ENCODE measurements at regions not wholly inside any gene's neighbourhood (a gene's known extent, or its start where the extent isn't known, plus 50 kb on each side); places are given as distances from the start of the nearest gene placed in this dataset.

- no peak overlapping the region for H3K4me3 ChIP-seq
- no peaks in the 10 kb centered on the region for H3K36me3 ChIP-seq (ENCODE audit: insufficient read depth, low read length)
- DNase-seq (ENCODE audit: low read depth, low spot score) = no peak
- no peak for TF ChIP-seq POLR2AphosphoS5 (IDR thresholded peaks at IDR 0.05; ENCODE audit: borderline replicate concordance, low read depth, low read length)
- TF ChIP-seq FOXP2 (optimal IDR thresholded peaks at IDR 0.05; ENCODE audit: control extremely low read depth, extremely low read length, insufficient read depth) = no peak
- TF ChIP-seq EZH2 (IDR thresholded peaks at IDR 0.05) = no peak
- no peak overlapping the region for H3K9ac ChIP-seq (ENCODE audit: insufficient read length)
- H3K27ac ChIP-seq = no peak overlapping the region
- H3K9me3 ChIP-seq (ENCODE audit: low read depth, low read length) = no peaks in the 10 kb centered on the region
These were observed 1554.1 kb downstream of the PLA2G4A start for GRCh38 chr1:188382851-188383250.

- Histone ChIP-seq H3K9ac (ENCODE audit: insufficient read length) (no peak overlapping the region), H3K27ac (no peak overlapping the region), H3K36me3 (ENCODE audit: insufficient read depth, low read length) (no peaks in the 10 kb centered on the region), H3K9me3 (ENCODE audit: low read depth, low read length) (no peaks in the 10 kb centered on the region), H3K4me3 (no peak overlapping the region)
- no peak for DNase-seq (ENCODE audit: low read depth, low spot score)
- TF ChIP-seq FOXP2 (optimal IDR thresholded peaks at IDR 0.05; ENCODE audit: control extremely low read depth, extremely low read length, insufficient read depth) (no peak), EZH2 (IDR thresholded peaks at IDR 0.05) (no peak), POLR2AphosphoS5 (IDR thresholded peaks at IDR 0.05; ENCODE audit: borderline replicate concordance, low read depth, low read length) (no peak)
These were observed 1557.4 kb downstream of the PLA2G4A start for GRCh38 chr1:188386161-188386560.

GRCh38 chr1:188386666-188387065 is 1557.9 kb downstream of the PLA2G4A start:
- no peaks in the 10 kb centered on the region for H3K9me3 ChIP-seq (ENCODE audit: low read depth, low read length)
- TF ChIP-seq FOXP2 (optimal IDR thresholded peaks at IDR 0.05; ENCODE audit: control extremely low read depth, extremely low read length, insufficient read depth) (no peak), EZH2 (IDR thresholded peaks at IDR 0.05) (no peak), POLR2AphosphoS5 (IDR thresholded peaks at IDR 0.05; ENCODE audit: borderline replicate concordance, low read depth, low read length) (no peak)
- H3K27ac ChIP-seq = no peak overlapping the region
- H3K36me3 ChIP-seq (ENCODE audit: insufficient read depth, low read length) = no peaks in the 10 kb centered on the region
- no peak overlapping the region for H3K9ac ChIP-seq (ENCODE audit: insufficient read length)
- no peak overlapping the region for H3K4me3 ChIP-seq
- DNase-seq (ENCODE audit: low read depth, low spot score) = no peak

- Histone ChIP-seq H3K9me3 (ENCODE audit: low read depth, low read length) (no peaks in the 10 kb centered on the region), H3K9ac (ENCODE audit: insufficient read length) (no peak overlapping the region), H3K4me3 (no peak overlapping the region), H3K36me3 (ENCODE audit: insufficient read depth, low read length) (no peaks in the 10 kb centered on the region), H3K27ac (no peak overlapping the region)
- TF ChIP-seq POLR2AphosphoS5 (IDR thresholded peaks at IDR 0.05; ENCODE audit: borderline replicate concordance, low read depth, low read length) (no peak), EZH2 (IDR thresholded peaks at IDR 0.05) (no peak), FOXP2 (optimal IDR thresholded peaks at IDR 0.05; ENCODE audit: control extremely low read depth, extremely low read length, insufficient read depth) (no peak)
- no peak for DNase-seq (ENCODE audit: low read depth, low spot score)
These were observed 1565.9 kb downstream of the PLA2G4A start for GRCh38 chr1:188394677-188395076.

GRCh38 chr1:188397521-188397920 is 1568.8 kb downstream of the PLA2G4A start:
- no peak overlapping the region for H3K27ac ChIP-seq
- H3K36me3 ChIP-seq (ENCODE audit: insufficient read depth, low read length) = no peaks in the 10 kb centered on the region
- no peaks in the 10 kb centered on the region for H3K9me3 ChIP-seq (ENCODE audit: low read depth, low read length)
- no peak for TF ChIP-seq POLR2AphosphoS5 (IDR thresholded peaks at IDR 0.05; ENCODE audit: borderline replicate concordance, low read depth, low read length)
- no peak for TF ChIP-seq FOXP2 (optimal IDR thresholded peaks at IDR 0.05; ENCODE audit: control extremely low read depth, extremely low read length, insufficient read depth)
- TF ChIP-seq EZH2 (IDR thresholded peaks at IDR 0.05) = no peak
- DNase-seq (ENCODE audit: low read depth, low spot score) = no peak
- H3K4me3 ChIP-seq = no peak overlapping the region
- H3K9ac ChIP-seq (ENCODE audit: insufficient read length) = no peak overlapping the region

GRCh38 chr1:188402986-188403385 is 1574.2 kb downstream of the PLA2G4A start:
- Histone ChIP-seq H3K9me3 (ENCODE audit: low read depth, low read length) (no peaks in the 10 kb centered on the region), H3K27ac (no peak overlapping the region), H3K36me3 (ENCODE audit: insufficient read depth, low read length) (no peaks in the 10 kb centered on the region), H3K9ac (ENCODE audit: insufficient read length) (no peak overlapping the region), H3K4me3 (no peak overlapping the region)
- DNase-seq (ENCODE audit: low read depth, low spot score) = no peak
- TF ChIP-seq FOXP2 (optimal IDR thresholded peaks at IDR 0.05; ENCODE audit: control extremely low read depth, extremely low read length, insufficient read depth) (no peak), EZH2 (IDR thresholded peaks at IDR 0.05) (no peak), POLR2AphosphoS5 (IDR thresholded peaks at IDR 0.05; ENCODE audit: borderline replicate concordance, low read depth, low read length) (no peak)

GRCh38 chr1:188406636-188407035 is 1577.9 kb downstream of the PLA2G4A start:
- DNase-seq (ENCODE audit: low read depth, low spot score) = no peak
- H3K4me3 ChIP-seq = no peak overlapping the region
- H3K36me3 ChIP-seq (ENCODE audit: insufficient read depth, low read length) = no peaks in the 10 kb centered on the region
- H3K27ac ChIP-seq = no peak overlapping the region
- no peaks in the 10 kb centered on the region for H3K9me3 ChIP-seq (ENCODE audit: low read depth, low read length)
- H3K9ac ChIP-seq (ENCODE audit: insufficient read length) = no peak overlapping the region
- TF ChIP-seq EZH2 (IDR thresholded peaks at IDR 0.05) (no peak), POLR2AphosphoS5 (IDR thresholded peaks at IDR 0.05; ENCODE audit: borderline replicate concordance, low read depth, low read length) (no peak), FOXP2 (optimal IDR thresholded peaks at IDR 0.05; ENCODE audit: control extremely low read depth, extremely low read length, insufficient read depth) (no peak)

GRCh38 chr1:188420177-188420576 is 1591.4 kb downstream of the PLA2G4A start:
- TF ChIP-seq POLR2AphosphoS5 (IDR thresholded peaks at IDR 0.05; ENCODE audit: borderline replicate concordance, low read depth, low read length) (no peak), FOXP2 (optimal IDR thresholded peaks at IDR 0.05; ENCODE audit: control extremely low read depth, extremely low read length, insufficient read depth) (no peak), EZH2 (IDR thresholded peaks at IDR 0.05) (no peak)
- Histone ChIP-seq H3K4me3 (no peak overlapping the region), H3K9me3 (ENCODE audit: low read depth, low read length) (no peaks in the 10 kb centered on the region), H3K9ac (ENCODE audit: insufficient read length) (no peak overlapping the region), H3K27ac (no peak overlapping the region), H3K36me3 (ENCODE audit: insufficient read depth, low read length) (no peaks in the 10 kb centered on the region)
- no peak for DNase-seq (ENCODE audit: low read depth, low spot score)

- Histone ChIP-seq H3K27ac (no peak overlapping the region), H3K9me3 (ENCODE audit: low read depth, low read length) (no peaks in the 10 kb centered on the region), H3K4me3 (no peak overlapping the region), H3K36me3 (ENCODE audit: insufficient read depth, low read length) (no peaks in the 10 kb centered on the region), H3K9ac (ENCODE audit: insufficient read length) (no peak overlapping the region)
- DNase-seq (ENCODE audit: low read depth, low spot score) = no peak
- TF ChIP-seq EZH2 (IDR thresholded peaks at IDR 0.05) (no peak), FOXP2 (optimal IDR thresholded peaks at IDR 0.05; ENCODE audit: control extremely low read depth, extremely low read length, insufficient read depth) (no peak), POLR2AphosphoS5 (IDR thresholded peaks at IDR 0.05; ENCODE audit: borderline replicate concordance, low read depth, low read length) (no peak)
These were observed 1594.3 kb downstream of the PLA2G4A start for GRCh38 chr1:188423073-188423472.

Measured in SK-N-MC (cell line).